ENCODE measurements at regions not wholly inside any gene's neighbourhood (a gene's known extent, or its start where the extent isn't known, plus 50 kb on each side); places are given as distances from the start of the nearest gene placed in this dataset.
"Not testable (repeated sequence)": the region's sequence is repeated elsewhere in the genome, so short reads cannot be mapped to it uniquely, and the experiment has no call there.

- no peak for FAIRE-seq
- no peak for DNase-seq (ENCODE audit: insufficient read length, low spot score)
Observed at GRCh38 chr1:67908250-67908936, 75.1 kb upstream of the GNG12 start.

GRCh38 chr1:67907467-67907866 is 74.2 kb upstream of the GNG12 start:
- not testable (repeated sequence) for DNase-seq (ENCODE audit: insufficient read length, low spot score); FAIRE-seq

More at GRCh38 chr1:67908250-67908936, 75.1 kb upstream of the GNG12 start:
- TF ChIP-seq CTCF (IDR thresholded peaks at IDR 0.05; ENCODE audit: insufficient read depth, missing control alignments) = no peak

GRCh38 chr1:67906015-67906414 is 72.7 kb upstream of the GNG12 start:
- not testable (repeated sequence) for FAIRE-seq; DNase-seq (ENCODE audit: insufficient read length, low spot score)

GRCh38 chr1:67902546-67903223 is 69.4 kb upstream of the GNG12 start:
- not testable (repeated sequence) for FAIRE-seq

GRCh38 chr1:67898033-67898726 is 64.9 kb upstream of the GNG12 start:
- no peak for TF ChIP-seq CTCF (IDR thresholded peaks at IDR 0.05; ENCODE audit: insufficient read depth, missing control alignments)
- DNase-seq (ENCODE audit: insufficient read length, low spot score) = no peak
- FAIRE-seq = no peak

More at GRCh38 chr1:67902546-67903223, 69.4 kb upstream of the GNG12 start:
- not testable (repeated sequence) for DNase-seq (ENCODE audit: insufficient read length, low spot score)

- no peak for FAIRE-seq
- TF ChIP-seq CTCF (IDR thresholded peaks at IDR 0.05; ENCODE audit: insufficient read depth, missing control alignments) = no peak
- no peak for DNase-seq (ENCODE audit: insufficient read length, low spot score)
Observed at GRCh38 chr1:67897270-67897949, 64.1 kb upstream of the GNG12 start.

- TF ChIP-seq CTCF (IDR thresholded peaks at IDR 0.05; ENCODE audit: insufficient read depth, missing control alignments) = no peak
- FAIRE-seq (no peak), DNase-seq (ENCODE audit: insufficient read length, low spot score) (no peak)
Observed at GRCh38 chr1:67896826-67897225, 63.6 kb upstream of the GNG12 start.

- FAIRE-seq (no peak), DNase-seq (ENCODE audit: insufficient read length, low spot score) (no peak)
- no peak for TF ChIP-seq CTCF (IDR thresholded peaks at IDR 0.05; ENCODE audit: insufficient read depth, missing control alignments)
Observed at GRCh38 chr1:67894981-67895735, 61.9 kb upstream of the GNG12 start.

Data from D721Med (cell line).